Skeletal muscle satellite cell (primary cell): ENCODE measurements at regions not wholly inside any gene's neighbourhood (a gene's known extent, or its start where the extent isn't known, plus 50 kb on each side); places are given as distances from the start of the nearest gene placed in this dataset.
"Not testable (repeated sequence)": the region's sequence is repeated elsewhere in the genome, so short reads cannot be mapped to it uniquely, and the experiment has no call there.

Experiments used
- H3K27me3 ChIP-seq: 2 replicates; pipeline ENCODE4 v1.7.0; 2013; ENCODE audit warnings: low read length; ENCODE audit not compliant: control insufficient read depth, insufficient read depth
- H3K36me3 ChIP-seq: 2 replicates; pipeline ENCODE4 v1.7.0; 2013; ENCODE audit warnings: mild to moderate bottlenecking, control low read depth, low read length; ENCODE audit not compliant: insufficient read depth
- H3K4me1 ChIP-seq: 2 replicates; pipeline ENCODE4 v1.7.0; 2013; ENCODE audit warnings: low read length; ENCODE audit not compliant: control insufficient read depth, insufficient read depth
- H3K4me2 ChIP-seq: 2 replicates; pipeline ENCODE4 v1.7.0; 2013; ENCODE audit warnings: mild to moderate bottlenecking, low read length
- H3K4me3 ChIP-seq: 2 replicates; pipeline ENCODE4 v1.7.0; 2013; ENCODE audit warnings: low read length
- H3K9ac ChIP-seq: 2 replicates; pipeline ENCODE4 v1.7.0; 2013; ENCODE audit warnings: mild to moderate bottlenecking, low read depth, low read length, moderate library complexity
- H3K9me3 ChIP-seq: replicated peaks from 2 replicates; pipeline ENCODE4 v1.7.0; 2013; ENCODE audit warnings: mild to moderate bottlenecking, control low read depth, low read length

- Histone ChIP-seq H3K9me3 (no peaks in the 10 kb centered on the region), H3K4me1 (peaks cover 4% of the 10 kb centered on the region), H3K9ac (no peak overlapping the region), H3K36me3 (no peaks in the 10 kb centered on the region), H3K4me3 (no peak overlapping the region), H3K27me3 (no peaks in the 10 kb centered on the region), H3K4me2 (no peak overlapping the region)
Measured at GRCh38 chr5:13382232-13382631, 562.3 kb downstream of the DNAH5 start.

- H3K9ac ChIP-seq = no peak overlapping the region
- no peak overlapping the region for H3K4me2 ChIP-seq
- H3K4me3 ChIP-seq = no peak overlapping the region
- H3K27me3 ChIP-seq = no peaks in the 10 kb centered on the region
- no peaks in the 10 kb centered on the region for H3K36me3 ChIP-seq
- no peaks in the 10 kb centered on the region for H3K9me3 ChIP-seq
- peaks cover 4% of the 10 kb centered on the region for H3K4me1 ChIP-seq
Measured at GRCh38 chr5:13378091-13378490, 566.4 kb downstream of the DNAH5 start.

DNA sequence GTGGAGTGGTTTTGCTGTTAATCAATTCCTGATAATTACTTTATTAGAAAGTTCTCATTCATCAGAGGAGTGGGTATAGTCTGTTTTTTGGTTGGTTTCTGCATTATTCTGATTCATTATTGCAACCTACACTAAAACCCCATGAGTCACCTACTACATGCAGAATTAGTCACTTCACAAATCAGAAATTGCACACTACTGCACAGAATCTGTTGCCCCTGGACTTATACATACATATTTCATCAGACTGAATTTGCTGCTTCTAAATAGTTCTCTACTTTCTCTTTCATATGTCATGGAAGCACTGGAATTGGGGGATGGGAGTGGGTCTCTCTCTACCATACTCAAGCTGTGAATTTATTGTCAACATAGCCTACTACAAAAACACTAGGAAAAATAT is 585.1 kb downstream of the DNAH5 start:
- Histone ChIP-seq H3K4me2 (no peak overlapping the region), H3K9ac (no peak overlapping the region), H3K4me3 (no peak overlapping the region), H3K9me3 (no peaks in the 10 kb centered on the region), H3K27me3 (no peaks in the 10 kb centered on the region), H3K4me1 (peaks cover 5% of the 10 kb centered on the region), H3K36me3 (no peaks in the 10 kb centered on the region)

- H3K4me1 ChIP-seq = peaks cover 5% of the 10 kb centered on the region
- no peaks in the 10 kb centered on the region for H3K9me3 ChIP-seq
- H3K4me2 ChIP-seq = no peak overlapping the region
- H3K27me3 ChIP-seq = no peaks in the 10 kb centered on the region
- H3K4me3 ChIP-seq = no peak overlapping the region
- no peaks in the 10 kb centered on the region for H3K36me3 ChIP-seq
- H3K9ac ChIP-seq = no peak overlapping the region
Measured at GRCh38 chr5:13358342-13358741, 586.1 kb downstream of the DNAH5 start.

DNA sequence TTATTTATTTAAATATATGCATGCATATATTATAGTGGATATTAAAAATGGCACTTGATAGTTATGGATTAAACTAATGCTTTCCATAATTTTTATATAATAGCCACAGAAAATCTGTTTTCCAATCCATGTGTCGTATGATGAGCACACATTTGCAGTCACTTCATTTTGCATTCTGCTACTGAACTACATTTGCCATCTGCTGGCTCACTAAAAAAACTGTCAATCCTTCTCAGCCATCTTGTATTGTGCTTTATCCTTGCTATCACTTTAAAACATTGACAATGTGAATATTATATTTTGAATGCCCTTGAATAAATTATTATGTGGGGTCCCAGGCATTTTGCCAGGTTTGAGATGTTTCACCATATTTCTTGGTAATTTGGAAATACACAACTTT is 586.6 kb downstream of the DNAH5 start:
- Histone ChIP-seq H3K36me3 (no peaks in the 10 kb centered on the region), H3K4me1 (peaks cover 5% of the 10 kb centered on the region), H3K9me3 (no peaks in the 10 kb centered on the region), H3K4me3 (no peak overlapping the region), H3K4me2 (no peak overlapping the region), H3K27me3 (no peaks in the 10 kb centered on the region), H3K9ac (no peak overlapping the region)

- H3K27me3 ChIP-seq = no peaks in the 10 kb centered on the region
- no peak overlapping the region for H3K4me3 ChIP-seq
Measured at GRCh38 chr5:13356226-13356625, 588.3 kb downstream of the DNAH5 start.

GRCh38 chr5:13354611-13355010 is 589.9 kb downstream of the DNAH5 start:
- Histone ChIP-seq H3K9ac (no peak overlapping the region), H3K4me3 (no peak overlapping the region), H3K9me3 (no peaks in the 10 kb centered on the region), H3K36me3 (no peaks in the 10 kb centered on the region), H3K4me1 (peaks cover 5% of the 10 kb centered on the region), H3K4me2 (no peak overlapping the region), H3K27me3 (no peaks in the 10 kb centered on the region)

More at GRCh38 chr5:13356226-13356625, 588.3 kb downstream of the DNAH5 start:
- Histone ChIP-seq H3K9me3 (no peaks in the 10 kb centered on the region), H3K4me1 (peaks cover 5% of the 10 kb centered on the region), H3K9ac (no peak overlapping the region), H3K36me3 (no peaks in the 10 kb centered on the region), H3K4me2 (no peak overlapping the region)

GRCh38 chr5:13350767-13351166 is 593.7 kb downstream of the DNAH5 start:
- Histone ChIP-seq H3K27me3 (no peaks in the 10 kb centered on the region), H3K9ac (no peak overlapping the region), H3K36me3 (no peaks in the 10 kb centered on the region), H3K9me3 (no peaks in the 10 kb centered on the region), H3K4me1 (no peaks in the 10 kb centered on the region), H3K4me2 (no peak overlapping the region), H3K4me3 (no peak overlapping the region)

DNA sequence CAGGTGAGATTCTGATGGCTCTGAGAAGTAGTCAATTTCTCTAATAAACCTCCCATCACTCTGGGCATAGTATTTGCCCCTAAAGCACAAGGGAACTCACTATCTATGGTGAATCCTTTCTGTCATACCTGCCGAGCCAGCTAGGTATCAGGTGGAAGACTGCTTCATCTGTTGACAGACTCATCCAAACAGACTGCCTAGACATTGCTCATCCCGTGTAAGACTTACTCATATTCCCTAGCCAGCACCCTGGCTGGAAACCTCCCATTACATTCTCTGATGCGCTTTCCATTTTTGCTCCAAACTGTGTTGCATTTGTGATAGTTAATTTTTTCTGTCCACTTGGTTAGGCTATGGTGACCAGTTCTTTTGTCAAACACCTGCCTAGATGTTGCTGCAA is 595.9 kb downstream of the DNAH5 start:
- H3K4me3 ChIP-seq = no peak overlapping the region
- H3K4me1 ChIP-seq = no peaks in the 10 kb centered on the region
- no peaks in the 10 kb centered on the region for H3K9me3 ChIP-seq
- H3K27me3 ChIP-seq = no peaks in the 10 kb centered on the region
- no peaks in the 10 kb centered on the region for H3K36me3 ChIP-seq
- no peak overlapping the region for H3K4me2 ChIP-seq
- no peak overlapping the region for H3K9ac ChIP-seq

DNA sequence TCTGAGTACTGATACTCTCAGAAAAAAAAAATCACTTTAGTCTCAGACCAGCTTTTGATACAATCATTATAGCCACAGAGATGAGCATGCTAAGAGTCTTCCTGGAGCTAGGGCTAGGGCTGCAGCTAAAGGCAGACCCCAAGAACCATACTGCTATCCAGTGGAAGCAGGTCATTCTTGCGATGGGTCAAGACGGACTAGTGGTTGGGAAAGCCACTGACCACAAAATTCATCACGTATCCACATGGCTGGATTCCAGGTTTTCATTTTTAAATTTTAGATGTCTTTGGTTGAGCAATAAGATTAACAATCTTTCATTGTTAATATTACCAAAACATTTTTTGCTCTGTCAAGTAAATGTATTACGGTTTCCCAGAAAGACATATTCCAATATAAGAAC is 598.1 kb downstream of the DNAH5 start:
- H3K36me3 ChIP-seq = no peaks in the 10 kb centered on the region
- no peaks in the 10 kb centered on the region for H3K4me1 ChIP-seq
- no peaks in the 10 kb centered on the region for H3K27me3 ChIP-seq
- H3K9ac ChIP-seq = no peak overlapping the region
- no peaks in the 10 kb centered on the region for H3K9me3 ChIP-seq
- H3K4me3 ChIP-seq = no peak overlapping the region
- H3K4me2 ChIP-seq = no peak overlapping the region

DNA sequence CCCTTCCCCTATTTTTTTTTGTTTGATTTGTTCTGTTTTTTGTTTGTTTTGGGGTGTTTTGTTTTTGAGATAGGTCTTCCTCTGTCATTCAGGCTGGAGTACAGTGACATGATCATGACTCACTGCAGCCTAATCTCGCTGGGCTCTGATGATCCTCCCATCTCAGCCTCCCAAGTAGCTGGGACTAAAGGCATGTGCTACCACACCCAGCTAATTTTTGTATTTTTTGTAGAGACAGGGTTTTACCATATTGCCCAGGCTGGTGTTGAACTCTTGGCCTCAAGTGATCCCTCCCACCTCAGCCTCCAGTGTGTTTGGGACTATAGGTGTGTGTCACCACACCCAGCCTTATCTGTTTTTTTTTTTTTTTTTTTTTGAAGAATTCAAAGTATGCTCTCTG is 605.4 kb downstream of the DNAH5 start:
- Histone ChIP-seq H3K4me1 (no peaks in the 10 kb centered on the region), H3K9me3 (no peaks in the 10 kb centered on the region), H3K27me3 (no peaks in the 10 kb centered on the region), H3K9ac (no peak overlapping the region), H3K4me2 (no peak overlapping the region), H3K36me3 (no peaks in the 10 kb centered on the region), H3K4me3 (no peak overlapping the region)

GRCh38 chr5:13335026-13335425 is 609.5 kb downstream of the DNAH5 start:
- not testable (repeated sequence) for H3K4me1 ChIP-seq, H3K4me2 ChIP-seq, H3K36me3 ChIP-seq, H3K9ac ChIP-seq, H3K27me3 ChIP-seq, H3K4me3 ChIP-seq, H3K9me3 ChIP-seq
